ENCODE measurements at regions not wholly inside any gene's neighbourhood (a gene's known extent, or its start where the extent isn't known, plus 50 kb on each side); places are given as distances from the start of the nearest gene placed in this dataset.
"Not testable (repeated sequence)": the region's sequence is repeated elsewhere in the genome, so short reads cannot be mapped to it uniquely, and the experiment has no call there.

GRCh38 chr4:28093071-28093470, 1232.4 kb downstream of the STIM2 start:
- no peak for ATAC-seq
- Histone ChIP-seq H3K4me3 (ENCODE audit: low read length) (no peak overlapping the region), H3K4me1 (ENCODE audit: control insufficient read depth, insufficient read depth, low read length) (no peaks in the 10 kb centered on the region), H3K27ac (ENCODE audit: low read length) (no peak overlapping the region), H3K9me3 (ENCODE audit: control insufficient read depth, low read length) (no peaks in the 10 kb centered on the region), H3K27me3 (ENCODE audit: control insufficient read depth, insufficient read depth) (no peaks in the 10 kb centered on the region)
- intact Hi-C loops (cut with DNase I): no loop called here
- 47% methylated on average over 3 of the region's 3 CpGs for WGBS
- DNase-seq: no peak

- Histone ChIP-seq H3K9me3 (ENCODE audit: control insufficient read depth, low read length) (no peaks in the 10 kb centered on the region), H3K4me3 (ENCODE audit: low read length) (no peak overlapping the region), H3K27me3 (ENCODE audit: control insufficient read depth, insufficient read depth) (no peaks in the 10 kb centered on the region), H3K27ac (ENCODE audit: low read length) (no peak overlapping the region), H3K4me1 (ENCODE audit: control insufficient read depth, insufficient read depth, low read length) (no peaks in the 10 kb centered on the region)
- DNase-seq (no peak), ATAC-seq (no peak)
- intact Hi-C loops (cut with DNase I): no loop called here
- 67% methylated on average over 2 of the region's 2 CpGs for WGBS
Observed at GRCh38 chr4:28101583-28101982, 1240.9 kb downstream of the STIM2 start.

- Histone ChIP-seq H3K9me3 (ENCODE audit: control insufficient read depth, low read length) (no peaks in the 10 kb centered on the region), H3K27me3 (ENCODE audit: control insufficient read depth, insufficient read depth) (no peaks in the 10 kb centered on the region), H3K27ac (ENCODE audit: low read length) (no peak overlapping the region), H3K4me3 (ENCODE audit: low read length) (no peak overlapping the region), H3K4me1 (ENCODE audit: control insufficient read depth, insufficient read depth, low read length) (no peaks in the 10 kb centered on the region)
- intact Hi-C loops (cut with DNase I): no loop called here
- 83% methylated on average over 2 of the region's 2 CpGs for WGBS
- no peak for DNase-seq
- no peak for ATAC-seq
Observed at GRCh38 chr4:28105271-28105859, 1244.7 kb downstream of the STIM2 start.

- intact Hi-C loops (cut with DNase I): no loop called here
- Histone ChIP-seq H3K4me1 (ENCODE audit: control insufficient read depth, insufficient read depth, low read length) (no peaks in the 10 kb centered on the region), H3K9me3 (ENCODE audit: control insufficient read depth, low read length) (no peaks in the 10 kb centered on the region), H3K27ac (ENCODE audit: low read length) (no peak overlapping the region), H3K27me3 (ENCODE audit: control insufficient read depth, insufficient read depth) (no peaks in the 10 kb centered on the region), H3K4me3 (ENCODE audit: low read length) (no peak overlapping the region)
- DNase-seq (no peak), ATAC-seq (no peak)
- WGBS: 66% methylated on average over 1 of the region's 1 CpG
Observed at GRCh38 chr4:28106155-28106554, 1245.5 kb downstream of the STIM2 start.

- Histone ChIP-seq H3K27ac (ENCODE audit: low read length) (no peak overlapping the region), H3K27me3 (ENCODE audit: control insufficient read depth, insufficient read depth) (no peaks in the 10 kb centered on the region), H3K9me3 (ENCODE audit: control insufficient read depth, low read length) (no peaks in the 10 kb centered on the region), H3K4me3 (ENCODE audit: low read length) (no peak overlapping the region), H3K4me1 (ENCODE audit: control insufficient read depth, insufficient read depth, low read length) (no peaks in the 10 kb centered on the region)
- intact Hi-C loops (cut with DNase I): no loop called here
- no peak for DNase-seq
- ATAC-seq: no peak
Observed at GRCh38 chr4:28109801-28110200, 1249.2 kb downstream of the STIM2 start.

- DNase-seq; intact Hi-C loops (cut with DNase I); H3K27ac ChIP-seq (ENCODE audit: low read length); H3K9me3 ChIP-seq (ENCODE audit: control insufficient read depth, low read length); H3K4me1 ChIP-seq (ENCODE audit: control insufficient read depth, insufficient read depth, low read length); H3K4me3 ChIP-seq (ENCODE audit: low read length); ATAC-seq; H3K27me3 ChIP-seq (ENCODE audit: control insufficient read depth, insufficient read depth): not testable (repeated sequence)
- WGBS: 96% methylated on average over 29 of the region's 29 CpGs
Observed at GRCh38 chr4:28112691-28113335, 1252.2 kb downstream of the STIM2 start.

- 93% methylated on average over 16 of the region's 16 CpGs for WGBS
- ATAC-seq; H3K27me3 ChIP-seq (ENCODE audit: control insufficient read depth, insufficient read depth); H3K27ac ChIP-seq (ENCODE audit: low read length); H3K9me3 ChIP-seq (ENCODE audit: control insufficient read depth, low read length); H3K4me3 ChIP-seq (ENCODE audit: low read length); H3K4me1 ChIP-seq (ENCODE audit: control insufficient read depth, insufficient read depth, low read length); DNase-seq; intact Hi-C loops (cut with DNase I): not testable (repeated sequence)
Observed at GRCh38 chr4:28113586-28113985, 1252.9 kb downstream of the STIM2 start.

- H3K27ac ChIP-seq (ENCODE audit: low read length); DNase-seq; H3K4me3 ChIP-seq (ENCODE audit: low read length); intact Hi-C loops (cut with DNase I); H3K9me3 ChIP-seq (ENCODE audit: control insufficient read depth, low read length); H3K27me3 ChIP-seq (ENCODE audit: control insufficient read depth, insufficient read depth); ATAC-seq; H3K4me1 ChIP-seq (ENCODE audit: control insufficient read depth, insufficient read depth, low read length): not testable (repeated sequence)
- 72% methylated on average over 12 of the region's 12 CpGs for WGBS
Observed at GRCh38 chr4:28116526-28117083, 1256.0 kb downstream of the STIM2 start.

GRCh38 chr4:28117084-28117682, 1256.5 kb downstream of the STIM2 start:
- WGBS: 94% methylated on average over 61 of the region's 61 CpGs
- ATAC-seq (no peak), DNase-seq (no peak)
- no peak overlapping the region for H3K4me3 ChIP-seq (ENCODE audit: low read length)
- no peaks in the 10 kb centered on the region for H3K27me3 ChIP-seq (ENCODE audit: control insufficient read depth, insufficient read depth)
- intact Hi-C loops (cut with DNase I): no loop called here
- no peaks in the 10 kb centered on the region for H3K9me3 ChIP-seq (ENCODE audit: control insufficient read depth, low read length)
- H3K4me1 ChIP-seq (ENCODE audit: control insufficient read depth, insufficient read depth, low read length): no peaks in the 10 kb centered on the region
- H3K27ac ChIP-seq (ENCODE audit: low read length): no peak overlapping the region

GRCh38 chr4:28146191-28146590, 1285.5 kb downstream of the STIM2 start:
- Histone ChIP-seq H3K27me3 (ENCODE audit: control insufficient read depth, insufficient read depth) (no peaks in the 10 kb centered on the region), H3K27ac (ENCODE audit: low read length) (no peak overlapping the region), H3K4me1 (ENCODE audit: control insufficient read depth, insufficient read depth, low read length) (no peaks in the 10 kb centered on the region), H3K9me3 (ENCODE audit: control insufficient read depth, low read length) (no peaks in the 10 kb centered on the region), H3K4me3 (ENCODE audit: low read length) (no peak overlapping the region)
- no peak for DNase-seq
- 57% methylated on average over 3 of the region's 3 CpGs for WGBS
- intact Hi-C loops (cut with DNase I): no loop called here
- ATAC-seq: no peak

- Histone ChIP-seq H3K27ac (ENCODE audit: low read length) (no peak overlapping the region), H3K4me3 (ENCODE audit: low read length) (no peak overlapping the region), H3K9me3 (ENCODE audit: control insufficient read depth, low read length) (no peaks in the 10 kb centered on the region), H3K4me1 (ENCODE audit: control insufficient read depth, insufficient read depth, low read length) (no peaks in the 10 kb centered on the region), H3K27me3 (ENCODE audit: control insufficient read depth, insufficient read depth) (no peaks in the 10 kb centered on the region)
- no peak for ATAC-seq
- WGBS: 71% methylated on average over 1 of the region's 1 CpG
- intact Hi-C loops (cut with DNase I): no loop called here
- no peak for DNase-seq
Observed at GRCh38 chr4:28148221-28148620, 1287.6 kb downstream of the STIM2 start.
